ENCODE measurements at regions not wholly inside any gene's neighbourhood (a gene's known extent, or its start where the extent isn't known, plus 50 kb on each side); places are given as distances from the start of the nearest gene placed in this dataset.

DNA sequence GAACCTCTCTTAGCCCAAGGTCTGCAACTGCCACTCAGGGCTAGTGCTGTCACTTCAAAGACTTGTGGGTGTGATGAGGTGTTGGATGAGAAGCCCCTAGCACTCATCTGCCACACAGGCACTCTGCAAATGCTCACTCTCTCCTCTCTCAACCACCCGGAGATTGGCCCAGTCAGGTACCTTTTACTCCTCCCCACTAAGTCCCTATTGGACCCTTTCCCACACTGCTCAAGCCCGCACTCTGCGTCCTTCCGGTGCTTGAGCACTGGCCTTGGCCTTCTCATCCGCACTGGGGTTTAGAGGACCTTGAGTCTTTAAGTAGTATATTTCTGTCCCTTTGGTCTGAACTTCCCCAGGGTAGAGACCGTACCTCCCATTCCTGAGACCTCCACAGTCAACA is 308.0 kb downstream of the NXPE2 start:
- no peak overlapping the region for H3K4me3 ChIP-seq
- H3K27ac ChIP-seq, result no peak overlapping the region
- no peak for ATAC-seq
- H3K9me3 ChIP-seq, result no peaks in the 10 kb centered on the region
- H3K27me3 ChIP-seq, result peaks cover 9% of the 10 kb centered on the region
- 100% methylated on average over 2 to 4 of the region's 6 CpGs for WGBS, 2 donors (ENCODE audit: low coverage in 1 of 2)
- TF ChIP-seq, protein P1, sequence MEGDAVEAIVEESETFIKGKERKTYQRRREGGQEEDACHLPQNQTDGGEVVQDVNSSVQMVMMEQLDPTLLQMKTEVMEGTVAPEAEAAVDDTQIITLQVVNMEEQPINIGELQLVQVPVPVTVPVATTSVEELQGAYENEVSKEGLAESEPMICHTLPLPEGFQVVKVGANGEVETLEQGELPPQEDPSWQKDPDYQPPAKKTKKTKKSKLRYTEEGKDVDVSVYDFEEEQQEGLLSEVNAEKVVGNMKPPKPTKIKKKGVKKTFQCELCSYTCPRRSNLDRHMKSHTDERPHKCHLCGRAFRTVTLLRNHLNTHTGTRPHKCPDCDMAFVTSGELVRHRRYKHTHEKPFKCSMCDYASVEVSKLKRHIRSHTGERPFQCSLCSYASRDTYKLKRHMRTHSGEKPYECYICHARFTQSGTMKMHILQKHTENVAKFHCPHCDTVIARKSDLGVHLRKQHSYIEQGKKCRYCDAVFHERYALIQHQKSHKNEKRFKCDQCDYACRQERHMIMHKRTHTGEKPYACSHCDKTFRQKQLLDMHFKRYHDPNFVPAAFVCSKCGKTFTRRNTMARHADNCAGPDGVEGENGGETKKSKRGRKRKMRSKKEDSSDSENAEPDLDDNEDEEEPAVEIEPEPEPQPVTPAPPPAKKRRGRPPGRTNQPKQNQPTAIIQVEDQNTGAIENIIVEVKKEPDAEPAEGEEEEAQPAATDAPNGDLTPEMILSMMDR (IDR thresholded peaks at IDR 0.05), result no peak
- no peak for TF ChIP-seq POLR2A (IDR thresholded peaks at IDR 0.05)
- no peak for TF ChIP-seq EP300 (IDR thresholded peaks at IDR 0.05)
- no peak for TF ChIP-seq POLR2AphosphoS5 (IDR thresholded peaks at IDR 0.05)
- no peaks in the 10 kb centered on the region for H3K4me1 ChIP-seq
- H3K36me3 ChIP-seq, result no peaks in the 10 kb centered on the region

DNA sequence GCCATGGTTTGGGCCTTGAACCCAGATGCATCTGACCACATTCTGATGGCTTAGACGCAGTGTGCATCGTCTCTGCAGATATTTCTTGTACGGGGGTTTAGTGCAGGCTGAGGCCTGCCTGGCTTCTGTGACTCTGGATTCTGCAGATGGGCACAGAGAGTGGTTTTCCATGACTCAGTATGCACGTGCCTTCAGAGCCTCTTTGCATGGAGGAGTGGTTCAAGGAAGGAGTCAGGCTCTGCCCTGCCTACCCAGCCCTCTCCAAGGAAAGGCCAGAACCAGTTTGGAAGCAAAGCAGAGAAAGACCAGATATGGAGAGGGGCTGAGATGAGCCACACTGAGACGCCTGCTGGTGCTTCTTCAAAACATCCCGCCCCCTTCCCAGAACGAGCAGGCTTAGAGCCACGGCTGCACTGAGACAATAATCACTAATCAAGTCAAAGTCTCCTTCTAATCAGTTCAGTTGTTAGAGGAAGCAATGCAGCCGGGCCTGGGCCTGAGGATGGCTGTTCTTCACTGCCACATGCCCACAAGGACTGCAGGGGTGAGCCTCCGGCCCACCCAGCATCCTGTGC is 308.9 kb downstream of the NXPE2 start:
- TF ChIP-seq EP300 (IDR thresholded peaks at IDR 0.05) (no peak), POLR2A (IDR thresholded peaks at IDR 0.05) (no peak), POLR2AphosphoS5 (IDR thresholded peaks at IDR 0.05) (no peak)
- TF ChIP-seq, protein P1 (IDR thresholded peaks at IDR 0.05), result no peak
- Histone ChIP-seq H3K9me3 (no peaks in the 10 kb centered on the region), H3K27ac (no peak overlapping the region), H3K4me3 (no peak overlapping the region), H3K36me3 (no peaks in the 10 kb centered on the region), H3K4me1 (no peaks in the 10 kb centered on the region), H3K27me3 (peaks cover 9% of the 10 kb centered on the region)
- WGBS, 2 donors (ENCODE audit: low coverage in 1 of 2), result 19 to 74% methylated on average over 3 to 4 of the region's 10 CpGs
- ATAC-seq, result no peak

GRCh38 chr11:114988644-114989043 is 310.3 kb downstream of the NXPE2 start:
- WGBS, 2 donors (ENCODE audit: low coverage in 1 of 2), result 81 to 85% methylated on average over 5 to 7 of the region's 14 CpGs

GRCh38 chr11:114989536-114989935 is 311.2 kb downstream of the NXPE2 start:
- TF ChIP-seq, protein P1 (IDR thresholded peaks at IDR 0.05), result no peak
- TF ChIP-seq POLR2AphosphoS5 (IDR thresholded peaks at IDR 0.05) (no peak), POLR2A (IDR thresholded peaks at IDR 0.05) (no peak), EP300 (IDR thresholded peaks at IDR 0.05) (no peak)
- Histone ChIP-seq H3K4me3 (no peak overlapping the region), H3K27ac (no peak overlapping the region), H3K9me3 (no peaks in the 10 kb centered on the region), H3K27me3 (peaks cover 9% of the 10 kb centered on the region), H3K36me3 (no peaks in the 10 kb centered on the region), H3K4me1 (no peaks in the 10 kb centered on the region)
- WGBS, 2 donors (ENCODE audit: low coverage in 1 of 2), result 52 to 100% methylated on average over 1 to 4 of the region's 9 CpGs
- no peak for ATAC-seq

More at GRCh38 chr11:114988644-114989043, 310.3 kb downstream of the NXPE2 start:
- no peak for TF ChIP-seq POLR2AphosphoS5 (IDR thresholded peaks at IDR 0.05)
- TF ChIP-seq, protein P1 (IDR thresholded peaks at IDR 0.05), result no peak
- no peak for TF ChIP-seq POLR2A (IDR thresholded peaks at IDR 0.05)
- TF ChIP-seq EP300 (IDR thresholded peaks at IDR 0.05), result no peak
- Histone ChIP-seq H3K9me3 (no peaks in the 10 kb centered on the region), H3K27ac (no peak overlapping the region), H3K4me1 (no peaks in the 10 kb centered on the region), H3K27me3 (peaks cover 9% of the 10 kb centered on the region), H3K4me3 (no peak overlapping the region), H3K36me3 (no peaks in the 10 kb centered on the region)
- no peak for ATAC-seq

GRCh38 chr11:115005663-115006062 is 327.3 kb downstream of the NXPE2 start:
- no peaks in the 10 kb centered on the region for H3K36me3 ChIP-seq
- H3K9me3 ChIP-seq, result peaks cover 0 to 4% (median 0%) of the 10 kb centered on the region in 3 donors
- no peaks in the 10 kb centered on the region for H3K4me1 ChIP-seq
- 79 to 100% methylated on average over 1 to 2 of the region's 2 CpGs for WGBS, 2 donors (ENCODE audit: low coverage in 1 of 2)
- TF ChIP-seq, protein P1 (IDR thresholded peaks at IDR 0.05), result no peak
- TF ChIP-seq EP300 (IDR thresholded peaks at IDR 0.05), result no peak
- H3K27me3 ChIP-seq, result peaks cover 5% of the 10 kb centered on the region
- H3K4me3 ChIP-seq, result no peak overlapping the region
- no peak for ATAC-seq
- H3K27ac ChIP-seq, result no peak overlapping the region
